GM18499 (cell line): ENCODE measurements at regions not wholly inside any gene's neighbourhood (a gene's known extent, or its start where the extent isn't known, plus 50 kb on each side); places are given as distances from the start of the nearest gene placed in this dataset.
"Not testable (repeated sequence)": the region's sequence is repeated elsewhere in the genome, so short reads cannot be mapped to it uniquely, and the experiment has no call there.

ENCODE experiments used
- ATAC-seq: cut with Tn5 transposase; IDR thresholded peaks from one replicate; pipeline ENCODE4 v1.9.1; 2021; ENCODE audit warnings: moderate number of reproducible peaks; ENCODE audit not compliant: insufficient read depth, unreplicated experiment

DNA sequence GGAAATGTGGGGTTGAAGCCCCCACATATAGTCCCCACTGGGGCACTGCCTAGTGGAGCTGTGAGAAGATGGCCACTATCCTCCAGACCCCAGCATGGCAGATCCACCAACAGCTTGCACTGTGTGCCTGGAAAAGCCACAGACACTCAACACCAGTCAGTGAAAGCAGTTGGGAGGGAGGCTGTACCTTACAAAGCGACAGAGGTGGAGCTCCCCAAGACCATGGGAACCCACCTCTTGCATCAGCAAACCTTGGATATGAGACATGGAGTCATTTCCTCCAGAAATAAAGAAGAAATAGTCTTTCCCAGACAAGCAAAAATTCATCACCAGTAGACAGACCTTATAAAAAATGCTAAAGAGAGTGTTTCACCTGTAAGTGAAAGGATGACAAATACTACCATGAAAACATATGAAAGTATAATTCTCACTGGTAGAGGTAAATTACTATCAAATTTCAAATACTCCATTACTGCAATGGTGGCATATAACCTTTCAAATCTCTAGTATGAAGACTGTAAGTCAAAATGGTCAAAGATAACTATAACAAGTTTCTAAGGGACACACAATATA is 152.6 kb upstream of the EPHA4 start:
- no peak for ATAC-seq

DNA sequence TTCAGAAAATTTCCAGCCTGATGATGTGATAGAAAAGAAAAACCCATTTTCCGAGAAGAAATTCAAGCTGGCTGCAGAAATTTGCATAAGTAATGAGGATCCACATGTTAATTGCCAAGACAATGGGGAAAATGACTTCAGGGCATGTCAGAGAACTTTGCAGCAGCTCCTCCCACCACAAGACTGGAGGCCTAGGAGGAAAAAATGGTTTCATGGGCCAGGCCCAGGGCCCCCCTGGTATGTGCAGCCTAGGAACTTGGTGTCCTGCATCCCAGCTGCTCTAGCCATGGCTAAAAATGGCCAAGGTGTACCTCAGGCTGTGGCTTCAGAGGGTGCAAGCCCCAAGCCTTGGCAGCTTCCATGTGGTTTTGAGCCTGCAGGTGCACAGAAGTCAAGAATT is 152.0 kb upstream of the EPHA4 start:
- ATAC-seq, result not testable (repeated sequence)

DNA sequence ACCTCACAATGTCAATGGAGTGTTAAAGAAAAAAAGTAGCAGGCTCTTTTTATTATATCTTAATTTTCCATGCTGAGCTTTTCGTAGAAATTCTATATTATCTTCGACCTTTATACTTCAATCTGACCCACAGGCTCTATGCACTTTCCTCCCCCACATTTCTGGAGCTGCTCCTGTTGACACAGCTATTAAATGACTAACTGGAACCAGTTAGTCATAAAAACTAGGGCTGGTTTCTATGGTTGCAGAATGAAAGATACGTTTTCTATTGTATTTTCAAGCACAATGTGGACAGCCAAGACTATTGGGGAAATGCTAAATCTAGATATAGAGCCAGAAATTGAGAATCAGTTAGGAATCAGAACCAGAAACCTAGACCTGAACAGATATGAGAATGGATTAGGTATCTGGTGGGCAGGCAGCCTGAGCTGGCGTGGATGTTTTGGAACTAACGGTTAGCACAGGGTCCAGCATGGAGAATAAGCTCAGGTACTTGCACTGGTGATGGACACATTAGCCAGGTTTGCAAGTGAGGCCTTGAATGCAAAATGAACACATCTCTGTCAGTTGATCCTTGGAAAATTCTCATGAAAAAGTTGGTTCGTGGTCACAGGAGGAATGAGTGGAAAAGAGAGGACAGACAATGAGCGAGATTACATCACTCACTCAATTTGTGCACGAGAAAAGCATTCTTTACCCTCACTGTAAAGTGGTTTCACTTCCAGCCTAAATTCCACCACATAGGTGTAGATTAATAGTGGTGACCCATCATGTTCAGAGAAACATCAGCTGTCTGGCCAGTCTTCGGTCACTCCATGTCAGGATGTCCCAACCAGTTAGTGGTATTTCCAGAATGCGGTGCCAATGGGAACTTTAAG is 144.6 kb upstream of the EPHA4 start:
- ATAC-seq, result no peak

DNA sequence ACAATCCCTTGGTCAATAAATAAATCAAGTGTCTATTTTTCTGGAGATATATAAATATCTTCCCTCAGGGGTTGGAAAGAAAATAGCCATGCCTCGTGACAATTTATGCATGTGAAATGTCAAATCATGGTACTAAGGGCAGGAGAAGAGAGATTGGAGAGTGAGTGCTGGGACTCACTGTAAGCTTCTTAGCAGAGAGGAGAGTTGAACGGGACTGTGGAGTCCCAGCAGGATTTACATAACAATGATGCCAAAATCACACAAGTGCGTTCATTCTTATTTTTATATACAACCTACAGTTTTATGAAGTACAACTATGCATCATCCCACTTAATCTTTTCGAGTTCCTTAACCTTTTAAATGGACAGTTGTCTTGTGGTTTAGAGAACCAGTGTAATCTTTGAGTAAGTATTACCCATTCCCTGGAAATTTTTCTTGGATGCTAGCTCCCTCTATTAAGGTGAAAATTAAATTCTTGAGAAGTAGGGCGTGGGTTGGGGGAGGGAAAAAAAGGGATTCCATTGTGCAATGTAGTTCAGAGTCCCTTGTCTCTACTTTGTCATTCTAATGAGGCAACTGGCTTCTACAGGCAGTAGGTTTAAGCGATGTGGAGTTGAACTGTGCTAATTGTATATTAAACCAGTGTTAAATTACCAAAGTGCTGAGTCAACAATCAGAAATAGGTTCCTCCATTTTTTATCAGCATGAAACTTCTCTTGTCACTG is 143.6 kb upstream of the EPHA4 start:
- ATAC-seq, result no peak

DNA sequence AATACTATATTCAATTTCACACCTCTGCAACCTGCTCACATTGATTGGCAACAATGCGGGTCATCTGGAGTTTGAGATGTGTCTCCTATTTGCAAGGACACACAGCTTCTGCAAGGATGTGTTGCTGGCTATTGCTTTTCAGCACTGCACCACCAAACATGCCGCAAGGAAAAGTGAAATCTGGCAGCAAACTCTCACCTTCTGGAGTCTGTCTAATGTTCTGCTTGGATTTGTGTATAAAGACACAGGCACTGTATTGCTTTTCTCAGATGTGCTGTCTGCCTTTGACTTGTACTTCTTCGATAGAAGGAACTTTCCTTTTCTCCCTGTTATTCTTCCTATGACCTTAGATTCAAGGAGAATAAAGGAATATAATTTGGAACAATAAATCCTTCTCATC is 138.6 kb upstream of the EPHA4 start:
- no peak for ATAC-seq

DNA sequence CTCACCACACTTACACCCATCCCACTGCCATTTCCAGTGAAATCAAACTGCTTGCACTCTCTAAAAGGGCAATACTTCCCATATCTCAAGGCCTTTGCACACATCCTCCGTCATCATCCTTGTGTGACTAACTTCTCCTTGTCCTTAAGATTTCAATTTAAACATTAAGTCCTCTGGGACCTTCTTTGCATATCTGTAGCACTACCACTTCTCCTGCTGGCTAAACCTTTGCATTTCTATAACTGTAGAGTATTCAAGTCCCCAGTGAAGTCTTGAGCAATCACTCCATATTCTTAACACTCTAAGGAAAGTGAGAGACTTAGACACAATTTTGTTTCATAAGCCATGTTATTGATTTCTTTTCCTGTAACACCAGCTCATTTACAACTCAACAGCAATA is 136.8 kb upstream of the EPHA4 start:
- no peak for ATAC-seq

DNA sequence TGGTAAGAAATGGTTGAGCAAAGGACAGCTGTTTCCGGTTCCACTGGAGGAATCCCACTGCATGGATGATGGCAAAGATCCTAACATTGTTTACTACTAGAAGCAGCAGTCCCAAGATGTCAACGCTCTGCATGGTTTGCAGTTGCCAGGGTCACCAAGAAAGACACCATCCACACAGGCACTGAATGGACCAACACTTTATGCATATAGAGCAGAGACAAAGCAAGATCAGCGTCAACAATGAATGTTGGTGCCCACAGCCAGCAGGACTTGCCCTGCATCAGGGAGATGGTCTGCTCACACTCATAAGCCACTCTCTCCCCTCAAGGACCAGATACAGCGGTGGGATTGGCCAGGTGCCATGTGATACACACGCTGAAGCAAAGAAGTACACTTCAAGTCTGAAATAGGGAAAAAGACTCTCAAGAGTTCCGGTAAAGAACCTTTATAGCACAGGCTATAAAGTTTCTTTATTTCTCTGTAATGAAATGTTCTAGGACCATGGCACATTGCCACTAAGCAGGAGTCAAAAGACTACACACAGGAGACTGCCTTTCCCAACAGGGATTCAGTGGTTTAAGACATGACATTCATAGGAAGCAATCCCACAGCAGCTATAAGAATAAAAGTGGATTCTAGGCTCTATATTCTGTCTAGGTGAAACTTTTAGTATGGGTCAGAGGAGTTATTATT is 133.2 kb upstream of the EPHA4 start:
- no peak for ATAC-seq

DNA sequence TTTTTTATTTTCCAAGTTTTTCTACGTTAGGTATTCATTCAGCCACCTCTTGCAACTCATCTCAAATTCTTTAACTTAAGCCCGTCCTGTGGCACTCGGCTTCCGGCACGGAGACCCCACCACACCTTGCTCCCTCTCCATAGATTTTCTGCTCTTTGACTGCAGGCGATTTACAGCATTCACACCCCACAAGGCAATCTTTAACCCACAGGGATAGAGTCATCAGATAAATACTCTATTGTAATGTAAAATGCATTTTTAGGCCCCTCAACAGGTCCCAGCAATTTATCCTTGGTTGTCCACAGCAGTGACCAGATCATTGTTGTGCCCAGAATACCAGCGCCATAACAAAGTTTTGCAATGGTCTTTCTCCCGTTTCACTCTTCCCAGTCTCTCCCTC is 132.3 kb upstream of the EPHA4 start:
- no peak for ATAC-seq

DNA sequence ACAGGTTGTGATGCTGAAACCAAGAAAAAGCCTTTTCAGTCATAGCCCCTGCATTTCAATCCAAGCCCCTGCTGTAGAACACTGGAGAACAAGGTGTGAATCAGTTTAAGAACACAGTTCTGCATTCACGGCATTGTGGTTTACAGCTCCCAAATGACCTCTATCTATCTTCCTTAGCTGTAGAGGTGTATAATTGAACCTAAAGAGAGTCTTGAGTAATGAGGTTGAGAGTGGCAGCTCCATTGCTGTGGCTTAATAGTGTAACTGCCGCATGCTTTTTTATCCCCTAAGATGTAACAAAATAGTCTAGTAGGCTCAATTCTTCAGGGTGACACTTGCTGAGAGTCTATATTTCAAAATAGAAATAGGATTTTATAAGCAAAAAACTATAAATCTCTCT is 121.3 kb upstream of the EPHA4 start:
- no peak for ATAC-seq

DNA sequence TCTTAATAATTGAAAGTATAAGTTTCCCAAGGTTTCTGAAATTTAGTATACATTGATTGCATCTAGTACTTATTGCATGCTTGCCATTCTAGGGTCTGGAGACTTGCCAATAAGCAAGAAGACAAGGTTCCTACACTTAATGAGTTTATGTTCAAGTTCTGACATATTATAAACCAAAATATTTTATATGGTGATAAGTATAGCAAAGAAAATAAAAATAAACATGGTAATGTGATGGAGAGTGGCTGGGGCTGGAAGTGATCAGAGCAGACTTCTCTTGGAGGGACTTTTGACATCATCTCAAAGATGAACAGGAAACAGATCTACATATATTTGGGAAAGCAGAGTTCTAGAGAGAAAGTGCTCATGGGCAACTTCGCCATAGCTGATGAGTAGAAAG is 119.5 kb upstream of the EPHA4 start:
- no peak for ATAC-seq

DNA sequence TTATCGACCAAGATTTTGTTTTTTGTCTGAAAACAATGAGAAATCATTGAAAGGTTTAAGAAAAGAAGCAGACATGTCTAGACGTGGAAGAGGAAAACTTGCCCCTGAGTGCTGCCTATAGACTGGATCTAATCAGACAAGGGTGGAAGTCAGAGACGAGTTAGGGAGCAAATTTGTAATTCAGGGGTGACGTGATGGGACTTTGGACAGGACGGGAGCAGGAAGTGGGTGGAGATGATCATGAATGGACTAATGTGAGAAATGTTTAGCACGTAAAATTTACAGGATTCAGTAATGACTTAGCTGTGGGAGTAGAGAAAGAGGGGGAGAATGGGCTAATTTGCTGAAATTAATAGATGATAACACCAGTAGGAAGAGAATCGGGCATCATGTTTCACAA is 117.0 kb upstream of the EPHA4 start:
- ATAC-seq, result no peak

DNA sequence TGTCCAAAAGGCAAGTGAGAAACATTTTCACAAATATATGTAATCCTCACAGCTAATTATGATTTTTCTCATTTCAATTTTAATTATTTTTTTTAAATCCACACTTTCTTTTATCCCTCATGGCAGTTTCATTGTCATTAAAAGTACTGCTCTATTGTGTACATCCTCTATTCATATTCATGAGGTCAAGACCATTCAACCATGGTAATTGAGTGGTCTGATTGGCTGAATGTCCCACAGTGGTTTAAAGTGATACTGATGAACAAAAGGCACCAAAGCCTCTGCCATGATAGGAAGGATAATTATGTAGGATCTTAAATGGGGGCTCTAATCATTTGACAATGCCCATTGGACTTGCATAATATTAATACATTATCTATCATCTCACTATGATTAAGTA is 108.4 kb upstream of the EPHA4 start:
- no peak for ATAC-seq

DNA sequence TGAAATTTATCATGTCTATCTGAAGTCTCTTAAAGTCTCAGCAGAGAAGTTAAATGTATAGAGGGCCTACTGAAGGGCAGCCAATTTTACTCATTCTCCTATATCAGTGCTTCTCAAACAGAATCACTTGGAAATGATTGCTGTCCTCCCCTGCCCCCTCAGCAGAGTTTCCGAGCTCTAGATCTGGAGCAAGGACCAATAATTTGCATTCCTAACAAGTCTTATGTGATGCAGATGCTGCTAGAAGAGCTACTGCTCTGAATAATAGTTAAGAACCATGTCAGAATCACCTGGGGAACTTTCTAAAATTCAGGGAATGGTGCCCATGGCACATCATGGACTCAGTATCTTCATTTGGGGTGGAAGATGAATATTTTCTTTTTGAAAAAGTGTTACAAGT is 105.6 kb upstream of the EPHA4 start:
- ATAC-seq, result no peak

DNA sequence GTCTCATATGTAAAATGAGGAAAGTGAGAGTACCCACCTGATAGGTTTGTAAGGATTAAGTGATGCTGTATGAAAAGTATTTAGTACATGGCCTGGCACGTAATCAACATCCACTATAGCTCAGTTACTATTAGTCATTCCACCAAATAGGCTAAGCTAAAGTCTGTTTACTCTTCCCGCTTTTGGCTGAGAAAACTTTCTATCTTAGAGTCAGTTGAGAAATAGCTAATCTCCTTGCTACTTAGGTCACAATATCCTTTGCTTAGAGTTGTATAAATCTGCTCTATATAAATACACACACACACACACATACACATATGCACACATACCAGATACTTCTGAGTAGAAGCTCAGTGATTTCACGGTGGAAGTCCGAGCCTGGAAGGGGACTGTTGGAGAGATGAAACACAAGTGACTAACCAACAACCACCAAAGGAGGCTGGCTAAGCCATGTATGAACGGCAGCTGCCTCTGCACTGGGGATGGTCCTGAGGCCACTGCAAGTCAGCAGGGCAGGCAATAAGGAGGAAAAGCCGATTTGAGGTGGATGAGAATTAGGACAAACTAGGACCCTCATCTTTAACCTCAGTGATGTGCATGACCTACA is 104.6 kb upstream of the EPHA4 start:
- ATAC-seq, result no peak

DNA sequence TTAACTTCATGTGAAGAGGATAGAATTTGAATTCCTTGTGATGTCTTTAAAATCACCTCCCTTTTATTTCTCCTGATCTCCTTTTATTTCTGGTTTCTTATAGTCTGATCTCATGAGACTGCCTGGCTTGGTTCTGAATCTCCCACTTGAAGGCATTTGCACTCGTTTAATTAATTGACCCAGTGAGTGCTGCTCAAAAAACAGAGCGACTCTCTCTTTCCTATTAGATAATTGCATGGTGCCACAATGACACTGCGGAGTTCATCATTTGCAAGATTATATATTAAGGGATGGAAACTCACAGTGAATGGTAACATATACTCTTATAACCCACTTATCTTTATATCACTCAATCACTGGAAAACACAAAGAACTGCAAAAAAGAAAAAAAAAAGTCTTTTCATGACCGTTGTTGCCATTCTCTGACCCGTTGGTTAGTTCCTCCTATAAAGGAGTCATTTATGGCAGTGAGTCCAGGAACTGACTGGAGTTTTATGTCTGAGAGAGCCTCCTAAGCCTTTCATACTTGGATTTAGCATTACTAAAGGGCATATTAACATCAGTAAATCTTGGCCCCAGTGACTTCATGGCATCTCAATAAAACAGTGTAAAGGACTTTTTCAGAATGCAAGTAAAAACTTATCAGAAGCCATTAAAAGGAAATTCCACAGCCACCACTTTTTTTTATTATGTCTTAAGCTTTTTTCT is 103.3 kb upstream of the EPHA4 start:
- ATAC-seq, result no peak

DNA sequence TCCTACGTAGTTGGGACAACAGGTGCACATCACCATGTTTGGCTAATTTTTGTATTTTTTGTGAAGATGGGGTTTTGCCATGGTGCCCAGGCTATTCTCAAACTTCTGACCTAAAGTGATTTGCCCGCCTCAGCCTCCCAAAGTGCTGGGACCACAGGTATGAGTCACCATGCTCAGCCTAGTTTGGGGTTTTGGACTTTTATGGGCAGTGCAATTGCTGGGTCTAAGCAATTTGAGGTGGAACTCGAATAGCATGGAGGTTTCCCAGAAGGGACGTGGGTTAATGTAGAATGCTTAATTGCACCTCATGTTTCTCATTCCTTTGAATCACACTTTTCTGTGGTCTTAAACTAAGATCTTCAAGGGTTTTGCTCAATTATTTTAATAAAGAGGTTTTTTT is 102.3 kb upstream of the EPHA4 start:
- no peak for ATAC-seq

DNA sequence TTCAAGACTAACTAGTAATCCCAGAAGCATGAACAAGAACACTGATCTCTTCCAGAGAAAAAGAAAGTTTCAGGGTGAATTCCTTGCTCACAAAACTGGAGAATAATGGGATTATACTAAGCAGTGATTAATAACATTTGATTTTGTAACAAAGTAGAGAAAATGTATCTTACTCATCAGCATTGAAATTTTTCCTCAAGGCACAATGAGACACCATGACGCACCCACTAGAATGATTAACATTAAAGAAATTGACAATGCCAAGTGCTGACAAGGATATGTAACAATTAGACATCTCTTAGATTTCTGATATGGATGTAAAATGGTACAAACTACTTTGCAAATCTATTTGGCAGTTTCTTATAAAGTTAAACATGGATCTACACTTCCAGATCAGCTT is 101.1 kb upstream of the EPHA4 start:
- ATAC-seq, result no peak

DNA sequence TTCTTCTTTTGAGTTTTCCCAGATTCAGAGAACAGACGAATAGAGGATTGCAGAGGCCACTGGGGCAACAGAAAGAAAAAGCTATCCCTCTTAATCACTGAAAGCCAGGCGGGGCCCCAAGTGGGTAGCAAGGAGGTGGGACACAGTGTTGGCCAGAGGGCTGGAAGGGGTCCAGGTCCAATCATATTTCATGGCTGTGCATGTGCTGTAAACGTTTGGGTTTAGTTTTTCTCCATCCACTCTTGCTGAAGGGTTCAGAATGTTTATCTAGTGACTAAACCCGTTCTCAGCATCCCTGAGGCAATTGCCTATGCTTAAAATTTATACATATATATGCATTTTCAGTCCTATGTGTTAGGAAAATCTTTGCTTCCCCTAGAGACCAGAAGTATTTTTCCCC is 99.4 kb upstream of the EPHA4 start:
- ATAC-seq, result no peak

DNA sequence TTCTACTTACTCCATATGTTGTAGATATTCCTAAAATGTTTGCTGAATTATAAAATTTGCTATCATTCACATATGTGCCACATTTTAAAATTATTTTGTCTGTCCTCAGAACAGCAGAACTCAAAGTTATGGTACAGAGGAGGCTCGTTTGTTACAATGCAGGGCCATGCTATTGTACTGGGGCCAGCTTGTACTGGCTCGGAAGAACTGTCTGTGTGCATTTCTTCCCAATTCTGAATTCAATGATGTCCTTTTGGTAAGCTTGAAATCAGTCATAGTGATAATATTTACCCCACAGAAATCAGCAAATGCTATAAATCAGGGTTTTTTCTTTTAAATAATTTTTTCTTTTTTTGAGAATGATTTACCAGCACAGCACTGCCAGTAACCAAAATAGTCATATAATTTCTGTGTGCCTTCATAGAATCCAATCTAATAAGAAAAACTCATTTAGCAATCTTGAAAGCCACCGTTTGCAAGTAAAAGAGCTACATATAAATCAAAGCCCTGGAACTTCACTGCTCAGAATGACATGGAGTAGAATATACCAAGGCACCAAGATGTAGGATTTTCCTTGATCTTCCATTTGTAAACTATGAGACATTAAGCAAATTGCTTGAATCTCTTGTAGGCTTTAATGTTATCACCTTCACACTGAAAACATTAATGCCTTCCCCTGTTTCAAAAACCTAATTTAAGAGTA is 90.7 kb upstream of the EPHA4 start:
- no peak for ATAC-seq
